Epidermal melanocyte (primary cell): ENCODE measurements at regions not wholly inside any gene's neighbourhood (a gene's known extent, or its start where the extent isn't known, plus 50 kb on each side); places are given as distances from the start of the nearest gene placed in this dataset.

Experiments
- DNase-seq: peaks from one replicate; pipeline ENCODE4 v3.0.0; 2011; ENCODE audit warnings: low spot score; ENCODE audit not compliant: insufficient read length

- DNase-seq, result no peak
Observed at GRCh38 chr5:173763410-173763809, 124.7 kb upstream of the CPEB4 start.

GRCh38 chr5:173764332-173765028 lies 123.7 kb upstream of the CPEB4 start:
- peak; percentile 71 for DNase-seq

- no peak for DNase-seq
Observed at GRCh38 chr5:173765029-173765644, 123.0 kb upstream of the CPEB4 start.

- DNase-seq, result no peak
Observed at GRCh38 chr5:173765661-173766060, 122.5 kb upstream of the CPEB4 start.

GRCh38 chr5:173767574-173768266 lies 120.4 kb upstream of the CPEB4 start:
- DNase-seq, result no peak

GRCh38 chr5:173768267-173768806 lies 119.8 kb upstream of the CPEB4 start:
- no peak for DNase-seq

- no peak for DNase-seq
Observed at GRCh38 chr5:173768891-173769290, 119.3 kb upstream of the CPEB4 start.

GRCh38 chr5:173770637-173771036 lies 117.5 kb upstream of the CPEB4 start:
- no peak for DNase-seq

- DNase-seq, result no peak
Observed at GRCh38 chr5:173771121-173771724, 116.9 kb upstream of the CPEB4 start.

- no peak for DNase-seq
Observed at GRCh38 chr5:173771725-173772383, 116.3 kb upstream of the CPEB4 start.

GRCh38 chr5:173772384-173773059 lies 115.6 kb upstream of the CPEB4 start:
- DNase-seq, result no peak

GRCh38 chr5:173774271-173774761 lies 113.8 kb upstream of the CPEB4 start:
- no peak for DNase-seq

GRCh38 chr5:173775261-173776197 lies 112.6 kb upstream of the CPEB4 start:
- DNase-seq, result no peak

GRCh38 chr5:173777149-173777548 lies 111.0 kb upstream of the CPEB4 start:
- no peak for DNase-seq

- no peak for DNase-seq
Observed at GRCh38 chr5:173777674-173778073, 110.5 kb upstream of the CPEB4 start.

GRCh38 chr5:173778152-173778782 lies 109.9 kb upstream of the CPEB4 start:
- no peak for DNase-seq

GRCh38 chr5:173778784-173779304 lies 109.3 kb upstream of the CPEB4 start:
- no peak for DNase-seq
